Activated naive CD8-positive, alpha-beta T cell (primary cell): ENCODE measurements at regions not wholly inside any gene's neighbourhood (a gene's known extent, or its start where the extent isn't known, plus 50 kb on each side); places are given as distances from the start of the nearest gene placed in this dataset.
A peak's percentile ranks its signal among the peaks of the same experiment; 100 is the strongest.

ENCODE experiments used
- H3K27ac Mint-ChIP-seq: one replicate; pipeline ENCODE4 v1.8.0; 2021; ENCODE audit warnings: mixed read lengths
- H3K27me3 Mint-ChIP-seq: one replicate; pipeline ENCODE4 v1.8.0; 2021; ENCODE audit warnings: mixed read lengths
- H3K36me3 Mint-ChIP-seq: one replicate; pipeline ENCODE4 v1.8.0; 2021; ENCODE audit warnings: mixed read lengths
- H3K4me1 Mint-ChIP-seq: one replicate; pipeline ENCODE4 v1.8.0; 2021; ENCODE audit warnings: low read depth, mixed read lengths
- H3K4me3 Mint-ChIP-seq: one replicate; pipeline ENCODE4 v1.8.0; 2021; ENCODE audit warnings: mild to moderate bottlenecking, mixed read lengths
- H3K9me3 Mint-ChIP-seq: one replicate; pipeline ENCODE4 v1.8.0; 2021; ENCODE audit warnings: low read depth, mixed read lengths

DNA sequence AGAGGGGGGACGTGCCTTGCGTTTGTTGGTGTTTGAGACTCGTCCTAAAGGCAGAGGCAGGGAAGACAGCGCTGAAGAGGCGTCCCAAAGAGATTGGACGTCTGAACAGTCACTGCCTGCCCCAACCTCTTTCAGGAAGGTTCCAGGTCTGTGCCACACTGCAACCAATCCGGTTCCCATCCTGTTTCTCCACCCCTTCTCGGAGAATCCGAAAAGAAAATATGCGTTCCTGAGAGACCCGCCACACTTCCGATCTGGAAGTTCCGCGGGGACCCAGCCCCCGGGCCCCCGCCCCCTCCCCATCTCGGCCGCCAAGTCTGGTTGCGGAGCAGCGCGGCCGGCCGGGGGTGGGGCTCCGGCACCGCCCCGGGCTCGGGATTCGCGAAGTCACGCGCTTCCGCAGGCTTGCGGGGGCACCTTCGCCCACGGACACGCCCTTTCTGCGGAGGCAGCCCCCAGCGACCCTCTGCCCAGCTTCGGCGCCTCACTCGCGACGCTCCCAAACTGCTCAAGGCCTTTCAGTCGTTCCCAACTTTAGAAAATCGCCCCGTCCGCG, 124.5 kb upstream of the DPYD start:
- Mint-ChIP-seq H3K9me3 (no peaks in the 10 kb centered on the region), H3K4me1 (peaks cover 33% of the 10 kb centered on the region), H3K4me3 (peak overlapping the region; percentile 86), H3K27me3 (peaks cover 58% of the 10 kb centered on the region), H3K27ac (no peak overlapping the region), H3K36me3 (no peaks in the 10 kb centered on the region)

DNA sequence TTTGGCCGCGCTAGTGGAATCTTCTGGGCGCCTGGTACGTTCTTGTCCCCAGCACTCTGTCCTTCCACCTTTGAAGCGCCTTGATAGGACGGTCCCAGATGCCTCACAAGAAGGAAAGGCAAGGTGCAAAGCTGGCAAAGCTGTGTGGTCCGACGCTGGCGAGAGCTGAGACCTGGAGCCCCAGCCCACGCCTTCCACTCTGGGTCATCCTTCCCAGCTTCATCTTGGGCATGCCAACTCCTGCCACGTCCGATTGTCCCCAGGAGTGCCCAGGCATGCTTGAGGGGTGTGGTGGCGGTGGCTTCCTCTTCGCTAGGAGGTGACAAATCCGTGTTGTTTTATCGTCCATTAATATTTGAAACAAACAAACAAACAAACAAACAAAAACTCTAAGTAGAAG, 123.9 kb upstream of the DPYD start:
- Mint-ChIP-seq H3K27me3 (peaks cover 56% of the 10 kb centered on the region), H3K4me3 (peak overlapping the region; percentile 79), H3K4me1 (peaks cover 33% of the 10 kb centered on the region), H3K36me3 (no peaks in the 10 kb centered on the region), H3K27ac (no peak overlapping the region), H3K9me3 (no peaks in the 10 kb centered on the region)

DNA sequence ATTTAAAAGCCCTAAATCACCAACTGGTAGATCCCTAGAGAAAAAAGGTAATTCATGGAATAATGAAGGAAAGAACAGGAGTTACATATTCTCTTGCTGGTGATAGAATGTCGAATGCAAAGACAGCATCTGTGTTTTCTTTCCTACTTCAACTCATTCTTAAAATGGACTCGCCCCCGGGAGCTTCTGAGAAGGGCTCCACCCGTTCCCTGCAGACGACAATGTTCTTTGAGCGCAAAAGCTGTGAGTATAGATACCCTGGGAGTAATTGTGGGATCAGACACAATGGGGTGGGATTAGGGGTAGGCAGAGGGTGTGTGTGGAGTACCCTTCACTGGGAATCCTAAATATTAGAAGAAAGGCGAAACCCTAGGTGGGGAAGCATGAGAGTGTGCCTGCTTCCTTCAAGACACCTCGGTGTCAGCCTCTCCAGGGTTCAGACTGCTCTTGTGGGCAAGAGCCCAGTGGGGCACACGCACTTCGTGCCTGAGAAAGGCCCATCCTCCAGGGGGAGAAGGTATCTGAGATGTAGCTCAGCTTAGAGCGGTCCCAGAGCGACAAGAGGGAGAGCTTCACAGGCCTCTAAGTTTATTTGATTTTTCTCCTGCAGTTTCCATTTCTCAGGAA, 123.3 kb upstream of the DPYD start:
- Mint-ChIP-seq H3K4me3 (peak overlapping the region; percentile 79), H3K36me3 (no peaks in the 10 kb centered on the region), H3K27ac (no peak overlapping the region), H3K9me3 (no peaks in the 10 kb centered on the region), H3K4me1 (peaks cover 28% of the 10 kb centered on the region), H3K27me3 (peaks cover 51% of the 10 kb centered on the region)

DNA sequence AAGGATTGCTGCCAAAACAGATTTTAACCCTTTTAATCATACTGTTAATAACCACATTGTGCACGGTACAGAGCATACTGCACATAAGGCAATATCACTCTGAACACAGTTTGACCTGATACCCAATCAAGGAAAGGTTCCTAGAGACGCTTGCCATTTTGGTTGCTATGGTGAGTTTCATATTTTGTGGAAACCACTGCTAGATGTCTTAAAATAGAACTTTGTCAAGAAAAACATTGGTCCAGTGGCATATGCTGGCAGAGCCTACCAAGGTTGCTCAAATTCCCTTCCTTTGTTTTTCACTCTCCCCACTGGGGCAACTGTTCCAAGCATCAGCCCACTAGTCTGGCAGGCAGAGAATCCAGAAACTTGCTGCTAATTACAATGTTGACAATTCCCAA, 114.8 kb upstream of the DPYD start:
- Mint-ChIP-seq H3K27me3 (peaks cover 2% of the 10 kb centered on the region), H3K36me3 (no peaks in the 10 kb centered on the region), H3K4me1 (peaks cover 1% of the 10 kb centered on the region), H3K9me3 (no peaks in the 10 kb centered on the region), H3K27ac (no peak overlapping the region), H3K4me3 (no peak overlapping the region)

DNA sequence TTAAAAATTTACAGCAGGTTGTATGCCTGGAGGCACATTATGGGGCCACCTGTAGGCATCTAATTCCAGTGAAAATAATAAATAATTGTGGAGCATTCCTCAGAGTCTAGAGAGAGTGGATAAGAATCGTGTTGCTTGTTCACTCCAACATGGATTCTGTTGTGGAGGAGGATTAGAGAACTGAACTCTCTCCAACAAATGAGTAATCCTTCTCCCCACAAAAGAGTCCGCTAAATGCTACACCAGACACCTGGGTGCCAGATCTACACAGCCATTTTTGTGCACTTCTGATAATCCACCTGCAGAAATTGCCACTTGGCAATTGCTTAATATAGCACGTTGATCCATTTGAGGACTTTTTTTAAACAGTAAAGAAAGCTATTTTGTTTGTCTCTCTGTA, 113.7 kb upstream of the DPYD start:
- peaks cover 2% of the 10 kb centered on the region for H3K27me3 Mint-ChIP-seq
- H3K4me3 Mint-ChIP-seq: no peak overlapping the region
- no peaks in the 10 kb centered on the region for H3K36me3 Mint-ChIP-seq
- no peaks in the 10 kb centered on the region for H3K9me3 Mint-ChIP-seq
- H3K27ac Mint-ChIP-seq: no peak overlapping the region
- peaks cover 6% of the 10 kb centered on the region for H3K4me1 Mint-ChIP-seq

DNA sequence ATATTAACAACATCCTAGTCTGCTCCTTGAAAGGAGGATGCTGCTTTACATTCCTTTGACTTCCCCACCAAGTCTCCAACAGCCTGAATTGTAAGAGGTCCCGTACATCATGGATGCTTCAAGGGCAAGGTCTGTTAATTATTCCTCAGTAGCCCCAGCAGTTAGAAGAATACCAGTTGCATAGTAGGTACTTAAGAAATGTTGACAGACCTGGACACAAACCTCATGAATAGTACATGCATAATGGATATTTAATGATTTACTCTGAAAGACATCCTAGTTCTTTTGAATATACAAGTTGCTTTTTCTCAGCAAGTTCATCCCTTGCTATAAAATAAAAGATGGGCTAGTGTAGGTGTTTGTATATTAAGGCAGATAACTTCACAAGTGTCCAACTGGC, 112.1 kb upstream of the DPYD start:
- Mint-ChIP-seq H3K27me3 (peaks cover 2% of the 10 kb centered on the region), H3K36me3 (no peaks in the 10 kb centered on the region), H3K4me3 (no peak overlapping the region), H3K27ac (no peak overlapping the region), H3K4me1 (peaks cover 6% of the 10 kb centered on the region), H3K9me3 (no peaks in the 10 kb centered on the region)

DNA sequence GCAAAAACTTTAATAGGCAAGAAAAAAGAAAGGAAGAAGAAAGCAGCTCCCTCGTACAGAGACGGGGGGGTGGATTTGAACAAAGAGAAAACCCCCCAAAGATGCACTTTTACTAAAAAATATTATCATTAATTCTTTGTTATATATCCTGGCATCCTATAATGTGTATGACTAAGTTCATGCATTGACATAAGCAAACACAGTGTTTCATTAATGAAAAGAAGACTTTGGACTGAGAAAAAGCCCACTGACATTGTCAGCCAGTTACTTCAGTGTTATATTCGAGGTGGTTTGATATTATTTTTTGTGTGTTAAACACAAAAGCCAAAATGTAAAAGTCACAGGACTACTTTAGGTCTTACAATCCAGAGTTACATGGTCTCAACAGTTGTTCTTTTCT, 110.1 kb upstream of the DPYD start:
- peaks cover 6% of the 10 kb centered on the region for H3K4me1 Mint-ChIP-seq
- H3K36me3 Mint-ChIP-seq: no peaks in the 10 kb centered on the region
- peaks cover 2% of the 10 kb centered on the region for H3K27me3 Mint-ChIP-seq
- no peak overlapping the region for H3K4me3 Mint-ChIP-seq
- H3K27ac Mint-ChIP-seq: no peak overlapping the region
- H3K9me3 Mint-ChIP-seq: no peaks in the 10 kb centered on the region

DNA sequence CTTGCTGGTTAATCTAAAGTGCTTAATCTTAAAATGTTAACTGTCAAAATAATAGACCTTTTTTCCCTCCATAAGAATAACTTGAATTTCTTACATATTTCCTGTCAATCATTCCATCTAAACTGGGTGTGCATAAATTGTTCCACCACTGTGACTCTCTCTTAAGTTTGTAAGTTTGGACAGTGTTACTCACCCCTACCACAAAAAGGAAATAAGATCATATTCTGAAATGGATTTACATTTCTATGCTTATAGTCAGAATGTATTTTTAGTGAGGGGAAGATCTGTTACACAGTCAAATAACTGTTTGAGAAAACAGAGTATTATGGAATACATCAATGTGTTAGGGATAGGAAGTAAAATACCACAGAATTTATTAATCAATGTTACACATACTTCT, 109.6 kb upstream of the DPYD start:
- H3K27ac Mint-ChIP-seq: no peak overlapping the region
- peaks cover 6% of the 10 kb centered on the region for H3K4me1 Mint-ChIP-seq
- H3K36me3 Mint-ChIP-seq: no peaks in the 10 kb centered on the region
- no peaks in the 10 kb centered on the region for H3K9me3 Mint-ChIP-seq
- H3K27me3 Mint-ChIP-seq: peaks cover 2% of the 10 kb centered on the region
- no peak overlapping the region for H3K4me3 Mint-ChIP-seq

DNA sequence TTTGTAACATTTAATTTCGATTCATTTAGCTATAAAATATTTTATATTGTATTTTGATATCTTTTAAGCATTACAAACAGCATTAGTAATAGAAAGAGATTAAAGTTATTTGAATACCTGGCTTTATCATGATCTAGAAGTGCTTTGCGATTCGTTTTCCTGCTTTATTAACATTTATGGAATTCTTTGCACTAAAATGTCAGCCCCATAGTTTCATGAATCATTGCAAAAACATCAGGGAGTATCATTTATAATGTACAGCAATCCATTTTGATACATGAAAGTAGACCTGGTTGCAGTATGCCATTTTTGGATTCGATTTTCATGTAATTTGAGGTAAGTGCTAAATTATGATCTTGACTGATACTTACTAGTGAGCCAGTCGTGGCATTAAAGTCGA, 108.0 kb upstream of the DPYD start:
- no peak overlapping the region for H3K27ac Mint-ChIP-seq
- H3K36me3 Mint-ChIP-seq: no peaks in the 10 kb centered on the region
- H3K4me3 Mint-ChIP-seq: no peak overlapping the region
- H3K4me1 Mint-ChIP-seq: peaks cover 6% of the 10 kb centered on the region
- H3K9me3 Mint-ChIP-seq: no peaks in the 10 kb centered on the region
- no peaks in the 10 kb centered on the region for H3K27me3 Mint-ChIP-seq

DNA sequence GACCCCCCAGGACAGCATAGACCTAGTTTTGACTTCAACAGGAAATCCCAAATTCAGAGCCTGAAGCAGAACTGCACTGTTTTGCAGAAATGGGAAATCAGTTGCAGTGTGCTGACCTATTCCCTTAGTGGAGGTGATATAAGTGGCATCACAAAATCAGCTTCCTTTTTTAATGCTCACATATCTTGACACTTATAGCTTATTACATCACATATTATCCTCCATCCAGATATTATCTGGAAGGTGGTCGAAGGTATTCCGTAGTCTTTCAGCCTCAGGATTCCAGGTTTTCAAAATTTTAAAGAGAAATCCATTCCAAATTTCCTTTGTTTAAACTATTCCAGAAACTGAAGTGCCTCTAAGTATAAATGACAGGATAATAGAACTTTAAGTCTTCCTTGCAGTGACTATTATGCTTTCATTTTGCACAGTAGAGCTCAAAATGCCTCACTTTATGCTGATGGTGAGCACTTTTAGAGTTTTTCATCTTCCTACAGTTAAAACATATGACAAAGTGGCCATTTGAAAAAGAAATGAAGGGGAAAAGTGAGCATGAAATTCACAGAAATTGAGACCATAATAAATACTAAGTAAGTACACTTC, 106.4 kb upstream of the DPYD start:
- Mint-ChIP-seq H3K27me3 (no peaks in the 10 kb centered on the region), H3K4me1 (peaks cover 6% of the 10 kb centered on the region), H3K27ac (no peak overlapping the region), H3K9me3 (no peaks in the 10 kb centered on the region), H3K4me3 (no peak overlapping the region), H3K36me3 (no peaks in the 10 kb centered on the region)

DNA sequence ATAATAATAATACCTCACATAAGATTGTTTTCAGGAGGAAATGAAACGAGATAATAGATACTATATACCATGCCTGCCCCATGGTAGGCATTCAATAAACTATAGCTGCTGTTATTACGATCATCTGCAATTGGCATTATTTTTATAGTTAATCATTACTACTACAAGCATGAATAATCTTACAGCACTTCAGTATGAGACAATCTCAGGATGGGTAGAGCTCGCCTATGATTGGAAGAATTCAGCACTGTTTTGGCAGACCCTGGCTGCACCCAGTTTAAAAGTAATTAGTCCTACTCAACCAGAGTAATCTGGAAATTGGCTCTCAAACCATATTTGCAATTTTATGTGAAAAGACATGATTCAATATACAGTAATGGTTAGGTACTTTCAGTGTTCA, 105.0 kb upstream of the DPYD start:
- Mint-ChIP-seq H3K27me3 (peaks cover 4% of the 10 kb centered on the region), H3K27ac (no peak overlapping the region), H3K9me3 (no peaks in the 10 kb centered on the region), H3K36me3 (no peaks in the 10 kb centered on the region), H3K4me1 (peaks cover 6% of the 10 kb centered on the region), H3K4me3 (no peak overlapping the region)

DNA sequence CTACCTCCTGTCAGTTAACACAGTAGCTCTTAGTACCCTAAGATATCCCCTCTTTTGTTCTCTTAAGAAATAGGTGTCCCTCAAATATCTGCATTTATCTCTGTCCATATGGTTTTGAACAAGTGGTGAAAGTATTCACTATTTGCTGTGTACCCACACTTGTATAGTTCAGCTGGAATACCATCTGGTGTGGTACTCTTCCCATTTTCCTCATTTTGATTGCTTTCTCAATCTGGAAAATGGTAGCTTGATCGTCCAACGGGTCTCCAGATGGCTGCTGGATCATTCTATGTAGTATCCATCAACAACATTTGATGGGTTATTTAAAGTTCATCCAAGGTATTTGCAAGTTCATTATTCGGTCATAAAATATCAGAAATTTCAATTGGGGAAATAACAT, 100.3 kb upstream of the DPYD start:
- H3K27ac Mint-ChIP-seq: no peak overlapping the region
- no peak overlapping the region for H3K4me3 Mint-ChIP-seq
- no peaks in the 10 kb centered on the region for H3K9me3 Mint-ChIP-seq
- H3K27me3 Mint-ChIP-seq: peaks cover 5% of the 10 kb centered on the region
- H3K4me1 Mint-ChIP-seq: no peaks in the 10 kb centered on the region
- no peaks in the 10 kb centered on the region for H3K36me3 Mint-ChIP-seq

DNA sequence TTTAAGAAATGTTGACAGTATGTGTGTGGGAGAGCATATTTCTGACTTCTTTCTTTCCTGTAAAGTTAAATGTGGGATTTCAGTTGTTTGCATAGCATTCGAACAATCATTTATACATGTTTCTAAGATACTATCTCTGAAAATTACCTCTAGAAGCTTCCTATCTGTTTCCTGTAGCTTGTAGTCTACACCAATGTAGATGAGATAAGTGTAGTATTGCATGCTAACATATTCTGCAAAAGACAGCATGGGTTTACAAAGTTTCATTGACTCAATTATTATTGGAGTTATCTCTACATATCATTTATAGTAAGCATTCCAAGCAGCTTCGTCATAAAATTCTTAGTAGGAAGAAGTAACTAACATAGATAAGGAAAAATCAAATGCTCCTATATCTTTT, 98.9 kb upstream of the DPYD start:
- no peak overlapping the region for H3K4me3 Mint-ChIP-seq
- no peaks in the 10 kb centered on the region for H3K9me3 Mint-ChIP-seq
- no peak overlapping the region for H3K27ac Mint-ChIP-seq
- peaks cover 5% of the 10 kb centered on the region for H3K27me3 Mint-ChIP-seq
- H3K36me3 Mint-ChIP-seq: no peaks in the 10 kb centered on the region
- no peaks in the 10 kb centered on the region for H3K4me1 Mint-ChIP-seq

DNA sequence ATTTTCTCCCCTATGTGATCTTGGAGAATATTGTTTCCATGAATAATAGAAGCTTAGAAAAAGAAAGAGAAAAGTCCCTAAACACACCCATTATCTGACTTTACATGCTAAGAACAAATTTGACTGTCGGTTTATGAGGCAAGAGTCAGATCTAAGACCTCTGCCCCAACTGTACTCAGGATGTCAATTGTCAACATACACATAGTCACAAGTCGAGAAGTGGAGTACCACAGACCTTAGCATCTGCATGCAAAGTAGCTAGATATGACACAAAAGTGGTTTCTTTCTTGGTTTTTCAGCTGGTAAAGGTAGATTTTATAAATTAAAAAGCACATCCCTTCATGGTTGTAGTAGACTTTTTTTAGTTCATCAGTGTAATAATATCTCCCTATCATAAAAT, 97.2 kb upstream of the DPYD start:
- no peak overlapping the region for H3K27ac Mint-ChIP-seq

DNA sequence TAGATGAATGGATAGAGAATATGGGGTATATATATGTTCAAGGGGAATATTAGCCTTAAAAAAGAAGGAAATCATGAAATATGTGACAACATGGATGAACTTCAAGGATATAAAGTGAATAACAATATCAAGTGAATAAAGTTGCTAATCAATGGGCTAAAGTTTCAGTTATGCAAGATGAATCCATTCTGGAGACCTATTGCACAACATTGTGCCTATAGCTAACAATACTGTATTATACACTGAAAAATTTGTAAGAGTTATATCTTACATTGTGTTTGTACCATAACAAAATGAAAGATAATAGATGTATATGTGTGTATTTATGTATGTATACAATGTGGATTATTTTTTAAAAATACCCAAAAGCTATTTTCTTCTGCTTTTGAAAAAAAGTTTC, 96.3 kb upstream of the DPYD start:
- H3K36me3 Mint-ChIP-seq: no peaks in the 10 kb centered on the region
- no peaks in the 10 kb centered on the region for H3K4me1 Mint-ChIP-seq

More for the DNA sequence above, 97.2 kb upstream of the DPYD start:
- Mint-ChIP-seq H3K4me1 (no peaks in the 10 kb centered on the region), H3K4me3 (no peak overlapping the region), H3K9me3 (no peaks in the 10 kb centered on the region), H3K27me3 (peaks cover 5% of the 10 kb centered on the region), H3K36me3 (no peaks in the 10 kb centered on the region)

DNA sequence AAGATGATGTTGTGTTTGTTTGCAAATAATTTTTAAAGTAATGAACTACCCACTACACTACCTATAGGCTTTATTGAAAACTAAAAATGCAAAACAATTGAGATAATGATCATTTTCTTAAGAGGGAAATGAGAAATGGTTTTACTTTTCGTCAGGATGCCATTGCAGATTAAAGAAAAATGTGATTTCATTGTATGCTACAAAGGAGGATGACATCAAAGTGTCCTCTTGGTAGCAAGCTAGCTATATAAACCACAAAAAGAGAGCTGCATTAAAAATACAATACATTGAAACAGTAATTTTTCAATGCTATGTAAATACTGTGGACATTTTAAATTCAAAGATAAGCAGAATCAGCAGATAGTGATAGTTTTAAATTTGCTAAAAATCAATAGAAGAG, 87.5 kb upstream of the DPYD start:
- Mint-ChIP-seq H3K27ac (no peak overlapping the region), H3K27me3 (peaks cover 2% of the 10 kb centered on the region), H3K4me3 (no peak overlapping the region), H3K4me1 (peaks cover 6% of the 10 kb centered on the region), H3K36me3 (no peaks in the 10 kb centered on the region), H3K9me3 (no peaks in the 10 kb centered on the region)

More for the DNA sequence above, 96.3 kb upstream of the DPYD start:
- Mint-ChIP-seq H3K9me3 (no peaks in the 10 kb centered on the region), H3K27me3 (peaks cover 5% of the 10 kb centered on the region), H3K4me3 (no peak overlapping the region), H3K27ac (no peak overlapping the region)
